Astrocyte of the spinal cord (primary cell): ENCODE measurements at regions not wholly inside any gene's neighbourhood (a gene's known extent, or its start where the extent isn't known, plus 50 kb on each side); places are given as distances from the start of the nearest gene placed in this dataset.

Source experiments
- DNase-seq: peaks from one replicate; pipeline ENCODE4 v3.0.0; 2011; ENCODE audit warnings: low read depth, low spot score
- H3K4me3 ChIP-seq: 2 replicates; pipeline ENCODE4 v1.5.1; 2011; ENCODE audit warnings: low read depth, mild to moderate bottlenecking, low read length, moderate library complexity
- in situ Hi-C: cut with HindIII; loops from 2 replicates; pipeline ENCODE4 v1.10.0; 2017; ENCODE audit warnings: low sequenced_read_pairs
- TF ChIP-seq, protein P1 (sequence below): IDR thresholded peaks from 2 replicates; pipeline ENCODE4 v1.5.1; 2012; ENCODE audit warnings: low read depth, mild to moderate bottlenecking, low read length, inconsistent platforms

DNA sequence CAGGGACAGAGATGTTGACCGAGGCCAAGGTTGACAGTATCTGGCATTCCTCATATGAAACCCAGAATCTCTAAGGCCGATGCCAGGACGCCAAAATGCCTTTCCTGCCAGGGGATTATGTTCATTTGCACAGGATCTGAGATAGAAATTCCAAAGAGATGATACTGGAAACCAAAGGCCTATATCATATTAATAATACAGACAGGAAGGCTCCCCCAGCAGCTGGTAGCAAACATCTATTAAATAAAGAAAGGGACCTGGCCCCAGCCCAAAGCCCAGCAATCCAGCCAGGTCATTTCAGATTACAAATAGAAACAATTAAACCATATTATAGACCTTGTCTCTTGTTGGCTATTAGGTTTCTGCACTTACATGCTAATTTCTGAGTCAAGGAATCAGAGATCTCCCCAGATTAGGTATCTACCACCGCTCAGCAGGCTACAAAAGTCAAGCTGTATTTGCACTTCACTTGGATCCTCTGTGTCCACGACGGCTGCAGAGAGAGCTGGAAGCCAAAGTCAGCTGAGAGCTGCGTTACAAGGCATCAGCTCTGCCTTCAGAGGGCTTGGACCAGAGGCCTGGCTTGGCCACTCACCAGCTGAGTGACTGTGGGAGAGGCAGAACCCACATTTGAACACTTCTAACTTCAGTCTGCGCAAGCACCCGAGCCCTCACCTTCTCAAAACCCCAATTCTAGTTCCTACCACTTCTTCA, 269.3 kb upstream of the SIX2 start:
- TF ChIP-seq, protein P1, sequence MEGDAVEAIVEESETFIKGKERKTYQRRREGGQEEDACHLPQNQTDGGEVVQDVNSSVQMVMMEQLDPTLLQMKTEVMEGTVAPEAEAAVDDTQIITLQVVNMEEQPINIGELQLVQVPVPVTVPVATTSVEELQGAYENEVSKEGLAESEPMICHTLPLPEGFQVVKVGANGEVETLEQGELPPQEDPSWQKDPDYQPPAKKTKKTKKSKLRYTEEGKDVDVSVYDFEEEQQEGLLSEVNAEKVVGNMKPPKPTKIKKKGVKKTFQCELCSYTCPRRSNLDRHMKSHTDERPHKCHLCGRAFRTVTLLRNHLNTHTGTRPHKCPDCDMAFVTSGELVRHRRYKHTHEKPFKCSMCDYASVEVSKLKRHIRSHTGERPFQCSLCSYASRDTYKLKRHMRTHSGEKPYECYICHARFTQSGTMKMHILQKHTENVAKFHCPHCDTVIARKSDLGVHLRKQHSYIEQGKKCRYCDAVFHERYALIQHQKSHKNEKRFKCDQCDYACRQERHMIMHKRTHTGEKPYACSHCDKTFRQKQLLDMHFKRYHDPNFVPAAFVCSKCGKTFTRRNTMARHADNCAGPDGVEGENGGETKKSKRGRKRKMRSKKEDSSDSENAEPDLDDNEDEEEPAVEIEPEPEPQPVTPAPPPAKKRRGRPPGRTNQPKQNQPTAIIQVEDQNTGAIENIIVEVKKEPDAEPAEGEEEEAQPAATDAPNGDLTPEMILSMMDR, result no peak
- DNase-seq, result peak; percentile 24
- in situ Hi-C loops, result no loop called here
- no peak overlapping the region for H3K4me3 ChIP-seq

DNA sequence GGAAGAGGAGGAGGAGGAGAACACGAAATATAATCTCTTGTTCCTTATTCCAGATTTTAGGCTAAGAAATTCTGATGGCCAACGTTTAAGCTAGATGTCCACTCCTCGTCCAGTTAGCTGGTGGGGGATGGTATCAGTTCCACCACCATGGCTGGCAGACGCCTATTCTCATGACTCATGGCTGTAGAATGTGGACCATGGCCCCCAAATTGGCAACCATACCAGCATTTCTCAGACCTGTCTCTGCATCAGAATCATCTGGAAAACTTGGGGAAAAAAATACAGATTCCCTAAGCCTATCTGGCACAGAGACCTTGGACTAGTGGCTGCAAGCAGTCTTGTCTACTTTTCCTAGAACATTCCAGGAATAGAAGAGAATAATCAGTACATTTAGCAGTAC, 267.7 kb upstream of the SIX2 start:
- in situ Hi-C loops, result no loop called here
- H3K4me3 ChIP-seq, result no peak overlapping the region
- DNase-seq, result peak; percentile 23
- TF ChIP-seq, protein P1, result no peak

DNA sequence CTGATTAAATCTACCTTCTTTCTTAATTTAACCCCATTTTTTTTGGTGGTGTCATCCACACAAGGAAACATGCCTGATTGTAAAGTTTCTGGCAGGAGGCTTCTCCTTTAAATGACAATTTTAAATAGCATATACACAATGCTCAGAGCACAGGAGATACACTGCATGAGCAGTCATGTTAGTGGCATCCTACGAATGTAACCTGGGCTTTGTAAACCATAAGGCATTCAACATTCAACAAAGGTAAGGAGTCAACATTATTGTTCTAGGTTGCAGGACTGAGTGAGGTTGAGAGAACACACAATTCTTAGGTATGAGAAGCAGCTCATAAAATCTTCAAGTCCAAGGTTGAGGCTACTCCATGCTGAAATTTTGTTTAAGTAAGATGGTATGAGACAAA, 266.6 kb upstream of the SIX2 start:
- TF ChIP-seq, protein P1, result no peak
- H3K4me3 ChIP-seq, result no peak overlapping the region
- DNase-seq, result no peak
- in situ Hi-C loops, result no loop called here

DNA sequence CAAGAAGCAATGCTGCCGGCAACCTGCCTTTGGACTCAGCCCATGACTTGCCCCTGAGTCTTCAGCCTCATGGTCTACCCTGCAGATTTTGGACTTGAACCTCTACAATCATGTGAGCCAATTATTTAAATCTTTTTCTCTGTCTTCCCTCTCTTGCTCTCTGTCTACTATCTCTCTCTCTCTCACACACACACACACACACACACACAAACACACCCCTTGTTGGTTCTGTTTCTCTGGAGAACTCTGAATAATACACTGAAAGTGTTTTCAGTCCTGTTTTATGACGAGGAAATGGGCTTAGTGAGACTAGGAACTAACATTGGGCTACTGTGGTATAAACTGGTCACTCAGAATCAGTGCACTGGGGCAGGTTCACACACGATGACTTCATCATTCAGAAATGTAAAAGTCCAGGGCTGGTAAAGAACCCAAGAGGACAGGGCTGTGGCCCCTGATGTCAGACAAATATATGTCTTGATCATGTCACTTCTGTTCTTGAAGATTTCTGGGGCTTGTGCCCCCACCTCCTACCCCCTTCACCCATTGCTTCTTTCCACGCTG, 266.1 kb upstream of the SIX2 start:
- in situ Hi-C loops, result no loop called here
- peak; percentile 52 for DNase-seq
- TF ChIP-seq, protein P1, result no peak
- no peak overlapping the region for H3K4me3 ChIP-seq

DNA sequence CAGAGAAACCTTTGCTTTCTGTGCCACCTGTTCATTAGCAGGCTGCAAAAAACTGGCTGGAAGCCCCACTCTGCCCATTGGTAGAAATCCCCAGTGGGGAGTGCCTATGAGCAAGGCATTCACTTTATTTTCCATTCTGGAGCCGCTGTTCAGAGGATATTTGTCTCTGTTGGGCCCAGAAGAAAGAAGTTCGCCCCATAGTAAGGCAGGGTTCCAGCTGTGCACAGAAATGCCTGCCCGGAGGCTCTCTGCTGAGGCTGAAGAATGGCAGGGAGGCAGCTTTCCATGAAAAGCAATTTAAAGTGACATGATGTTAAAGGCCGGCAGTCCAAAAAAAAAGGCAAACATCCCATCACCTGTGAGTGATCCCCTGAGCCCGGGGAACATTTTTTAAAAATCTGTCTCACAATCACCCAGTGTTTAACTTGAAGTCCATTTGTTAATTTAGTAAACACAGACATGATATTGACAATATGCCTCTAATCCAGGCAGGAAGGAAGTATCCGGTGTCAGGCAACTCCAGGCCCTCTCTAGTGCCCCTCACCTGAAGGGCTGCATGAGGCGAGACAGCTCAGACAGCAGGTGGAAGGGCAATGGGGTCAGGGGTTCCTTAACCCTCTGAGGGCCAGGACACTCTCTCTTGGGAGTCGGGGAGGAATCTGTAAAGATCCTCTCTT, 265.1 kb upstream of the SIX2 start:
- TF ChIP-seq, protein P1, result no peak
- in situ Hi-C loops, result no loop called here
- DNase-seq, result no peak
- H3K4me3 ChIP-seq, result no peak overlapping the region

DNA sequence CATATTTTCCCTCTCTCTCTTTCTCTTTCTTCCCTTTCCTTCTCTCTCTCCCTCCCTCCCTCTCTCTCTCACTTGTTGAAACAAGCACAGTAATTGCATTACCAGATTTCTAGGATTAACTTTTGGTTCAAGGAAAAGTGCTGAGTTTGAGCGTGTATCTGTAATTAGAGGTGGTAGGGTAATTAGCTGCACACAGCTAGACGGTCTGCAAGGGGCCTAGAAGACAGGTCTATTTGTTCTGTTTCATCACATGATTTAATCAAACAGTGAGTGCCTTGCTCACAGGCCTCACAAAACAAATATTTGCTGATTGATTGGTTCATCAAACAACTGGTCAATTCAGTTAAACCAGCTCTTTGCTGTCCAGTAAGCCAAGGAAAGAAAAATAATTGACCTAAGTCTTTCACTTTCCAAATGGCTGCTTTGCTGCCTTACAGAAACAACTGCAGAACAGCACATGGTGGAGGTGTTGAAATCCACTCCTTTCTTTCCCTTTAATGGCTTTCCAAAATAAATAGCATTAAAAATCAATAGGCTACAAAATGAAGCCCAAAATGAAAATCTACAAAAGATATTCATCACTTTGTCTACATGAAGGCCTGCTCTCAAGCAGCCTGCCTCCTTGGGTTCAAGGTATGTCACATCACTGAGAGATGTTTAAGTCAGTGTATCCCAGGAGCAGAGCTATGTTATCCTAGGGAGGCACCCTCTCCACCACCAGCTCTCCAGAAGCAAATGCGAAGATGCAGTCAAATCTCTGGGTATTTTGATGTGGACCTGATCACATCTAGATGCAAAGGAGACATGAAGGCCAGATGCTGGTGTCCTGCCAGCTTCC, 264.4 kb upstream of the SIX2 start:
- H3K4me3 ChIP-seq, result no peak overlapping the region
- TF ChIP-seq, protein P1, result no peak
- DNase-seq, result no peak
- in situ Hi-C loops, result no loop called here
